HCT116 (cell line): ENCODE measurements at regions not wholly inside any gene's neighbourhood (a gene's known extent, or its start where the extent isn't known, plus 50 kb on each side); places are given as distances from the start of the nearest gene placed in this dataset.

ENCODE experiments used
- ATAC-seq: fragments of 200-7000 bp; cut with Tn5 transposase; 2 replicates; pipeline ENCODE4 v1.9.1; 2020; ENCODE audit warnings: mild to moderate bottlenecking, moderate library complexity
- BruUV-seq: library from RNA; stranded (reverse); fragments of 400-500 nt; replicated peaks from 2 replicates; lab custom pipeline; 2021; lab: Mats Ljungman, UMichigan
- CTCF ChIA-PET: fragments of 300-600 bp; sonication (Branson Sonifier 250); formaldehyde crosslinking; loops from one replicate; lab custom pipeline; 2021; ENCODE audit warnings: antibody characterized with exemption; lab: Charles Lee
- POLR2A ChIA-PET: fragments of 300-600, 350-600 bp; sonication (Branson Sonifier 250); formaldehyde crosslinking; loops from one replicate; lab custom pipeline; 2021; ENCODE audit warnings: antibody characterized with exemption; lab: Charles Lee
- RAD21 ChIA-PET, 2 experiments: fragments of 300-600 bp; sonication (Branson Sonifier 250); formaldehyde crosslinking; loops; one replicate each; lab custom pipeline; 2023; ENCODE audit warnings: low total read pairs in 2 of 2; ENCODE audit not compliant: uncharacterized antibody in 2 of 2, unreplicated experiment in 2 of 2, low non-redundant PET in 1 of 2; lab: Charles Lee
- DNase-seq: peaks from one replicate; pipeline ENCODE4 v3.0.0-alpha.2; 2010; ENCODE audit warnings: low read depth, low spot score
- H2AFZ ChIP-seq: fragments of 200-600 bp; shearing (Covaris generic), sonication (generic); 2 replicates; pipeline ENCODE4 v1.6.1; 2017; ENCODE audit warnings: low read depth, mixed run types, mixed read lengths, antibody characterized with exemption, low read length; ENCODE audit not compliant: poor library complexity, severe bottlenecking
- H3K27ac ChIP-seq: 2 replicates; pipeline ENCODE4 v1.5.1; 2012; ENCODE audit warnings: low read depth, low read length
- H3K27me3 ChIP-seq: fragments of 200-600 bp; sonication (generic); 2 replicates; pipeline ENCODE4 v1.6.1; 2016; ENCODE audit warnings: mixed run types, low read length, mixed read lengths; ENCODE audit not compliant: insufficient read depth
- H3K36me3 ChIP-seq, 2 experiments: fragments of 200-500 bp in 1 of 2; fragments of 200-600 bp in 1 of 2; sonication (Bioruptor generic) in 1 of 2; sonication (generic) in 1 of 2; 2 replicates each; pipeline versions ENCODE4 v1.5.1 to v1.6.1; 2014 to 2016; ENCODE audit warnings: low read length in 2 of 2, inconsistent platforms in 1 of 2, mixed read lengths in 1 of 2, mixed run types in 1 of 2; ENCODE audit not compliant: insufficient read depth in 2 of 2, control insufficient read depth in 1 of 2
- H3K4me1 ChIP-seq, 2 experiments: fragments of 200-600 bp in 1 of 2; sonication (generic) in 1 of 2; 2 replicates each; pipeline versions ENCODE4 v1.5.1 to v1.6.1; 2012 to 2017; ENCODE audit warnings: low read length in 2 of 2, inconsistent platforms in 1 of 2, mild to moderate bottlenecking in 1 of 2, mixed read lengths in 1 of 2, mixed run types in 1 of 2, moderate library complexity in 1 of 2; ENCODE audit not compliant: insufficient read depth in 2 of 2, control insufficient read depth in 1 of 2
- H3K4me2 ChIP-seq: fragments of 200-600 bp; sonication (generic); 2 replicates; pipeline ENCODE4 v1.6.1; 2017; ENCODE audit warnings: mixed run types, low read length, mixed read lengths
- H3K4me3 ChIP-seq, 2 experiments: fragments of 200-600 bp in 1 of 2; sonication (generic) in 1 of 2; replicated peaks in 1 of 2; 2 replicates each; pipeline ENCODE4 v1.5.1; 2011 to 2016; ENCODE audit warnings: low read length in 2 of 2, control low read depth in 1 of 2, low read depth in 1 of 2, mild to moderate bottlenecking in 1 of 2, mixed read lengths in 1 of 2, mixed run types in 1 of 2
- H3K79me2 ChIP-seq: fragments of 200-600 bp; sonication (generic); 2 replicates; pipeline ENCODE4 v1.6.1; 2017; ENCODE audit warnings: mild to moderate bottlenecking, mixed run types, low read length, moderate library complexity, mixed read lengths; ENCODE audit not compliant: insufficient read depth
- H3K9ac ChIP-seq: fragments of 200-600 bp; sonication (generic); 2 replicates; pipeline ENCODE4 v1.6.1; 2016; ENCODE audit warnings: low read length, mixed read lengths
- H3K9me2 ChIP-seq: fragments of 200-600 bp; sonication (generic), shearing (Covaris generic); 2 replicates; pipeline ENCODE4 v1.6.1; 2017; ENCODE audit warnings: mixed run types, mild to moderate bottlenecking, moderate library complexity; ENCODE audit not compliant: insufficient read depth
- H3K9me3 ChIP-seq, 2 experiments: fragments of 200-500 bp in 1 of 2; fragments of 200-600 bp in 1 of 2; sonication (Bioruptor generic) in 1 of 2; sonication (generic) in 1 of 2; 2 replicates each; pipeline ENCODE4 v1.6.1; 2014 to 2017; ENCODE audit warnings: low read length in 2 of 2, mixed read lengths in 2 of 2, inconsistent platforms in 1 of 2, low read depth in 1 of 2, mild to moderate bottlenecking in 1 of 2, mixed run types in 1 of 2, moderate library complexity in 1 of 2; ENCODE audit not compliant: control insufficient read depth in 1 of 2, insufficient read depth in 1 of 2
- H4K20me1 ChIP-seq: fragments of 200-600 bp; sonication (generic), shearing (Covaris generic); 2 replicates; pipeline ENCODE4 v1.6.1; 2017; ENCODE audit warnings: mixed run types, mild to moderate bottlenecking, moderate library complexity; ENCODE audit not compliant: insufficient read depth
- CTCF ChIP-seq, 3 experiments: fragments of 200-600 bp in 1 of 3; sonication (generic) in 1 of 3; IDR thresholded peaks in 2 of 3; conservative IDR thresholded peaks in 1 of 3; 2 replicates each; pipeline ENCODE4 v1.5.1; 2012 to 2017; ENCODE audit warnings: low read depth in 2 of 3, low read length in 2 of 3, antibody characterized with exemption in 1 of 3, borderline replicate concordance in 1 of 3, control low read depth in 1 of 3, mild to moderate bottlenecking in 1 of 3, mixed read lengths in 1 of 3, mixed run types in 1 of 3, moderate library complexity in 1 of 3; ENCODE audit not compliant: insufficient read depth in 1 of 3
- EZH2 ChIP-seq: fragments of 200-600 bp; sonication (generic); IDR thresholded peaks from 2 replicates; pipeline ENCODE4 v1.6.1; 2017; ENCODE audit warnings: antibody characterized with exemption, mixed run types
- RAD21 ChIP-seq: IDR thresholded peaks from 2 replicates; pipeline ENCODE4 v1.6.1; 2012; ENCODE audit warnings: low read depth, mild to moderate bottlenecking
- SIN3A ChIP-seq: IDR thresholded peaks from 2 replicates; pipeline ENCODE4 v1.6.1; 2012; ENCODE audit warnings: low read depth
- ZFX ChIP-seq: fragments of 450-650 bp; IDR thresholded peaks from 2 replicates; pipeline ENCODE4 v1.6.1; 2017
- intact Hi-C: fragments of 100-400 bp; cut with micrococcal nuclease; formaldehyde crosslinking; loops from 2 replicates; pipeline ENCODE4 v1.10.0; 2022

DNA sequence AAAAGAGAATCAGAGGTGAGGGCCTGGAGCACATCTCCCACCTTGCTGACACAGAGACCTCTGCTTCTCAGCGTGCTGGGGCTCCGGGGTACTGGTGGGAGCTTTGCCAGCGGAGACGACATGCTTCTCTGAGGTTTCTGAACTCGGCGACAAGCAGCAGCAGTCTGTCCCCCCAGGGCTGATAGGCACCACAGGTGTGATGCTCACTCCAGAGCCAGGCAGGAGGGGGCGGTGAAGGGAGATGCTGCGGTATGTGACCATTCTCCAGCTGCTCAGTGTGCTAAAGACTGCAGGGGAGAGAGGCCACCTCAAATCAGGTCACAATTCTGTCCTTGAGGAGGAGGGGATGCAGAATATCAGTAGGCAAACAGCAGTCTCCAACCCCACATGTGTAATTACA lies 219.9 kb downstream of the ALDH8A1 start:
- H3K4me2 ChIP-seq, result no peak overlapping the region
- intact Hi-C loops, result no loop called here
- H3K27ac ChIP-seq, result no peak overlapping the region
- RAD21 ChIA-PET, result no interaction called here
- TF ChIP-seq RAD21 (no peak), CTCF (IDR thresholded peaks at IDR 0.05 in 2 of 3, conservative IDR thresholded peaks at IDR 0.05 in 1 of 3; ENCODE audit: borderline replicate concordance in 1 of 3, insufficient read depth in 1 of 3, low read depth in 2 of 3, low read length in 2 of 3) (no peak), ZFX (no peak), EZH2 (no peak), SIN3A (no peak)
- TF ChIP-seq, all 23 proteins: peak for 0
- no TSS peak for BruUV-seq
- no peak overlapping the region for H2AFZ ChIP-seq
- no peaks in the 10 kb centered on the region for H3K27me3 ChIP-seq
- DNase-seq (no peak), ATAC-seq (no peak)
- POLR2A ChIA-PET, result no interaction called here
- H3K79me2 ChIP-seq, result no peaks in the 10 kb centered on the region
- H3K4me3 ChIP-seq, result no peak overlapping the region
- H3K9ac ChIP-seq, result no peak overlapping the region
- no peaks in the 10 kb centered on the region for H3K36me3 ChIP-seq
- H4K20me1 ChIP-seq, result no peaks in the 10 kb centered on the region
- H3K4me1 ChIP-seq, result no peaks in the 10 kb centered on the region
- H3K9me3 ChIP-seq, result no peaks in the 10 kb centered on the region
- CTCF ChIA-PET, result no interaction called here
- no peaks in the 10 kb centered on the region for H3K9me2 ChIP-seq

DNA sequence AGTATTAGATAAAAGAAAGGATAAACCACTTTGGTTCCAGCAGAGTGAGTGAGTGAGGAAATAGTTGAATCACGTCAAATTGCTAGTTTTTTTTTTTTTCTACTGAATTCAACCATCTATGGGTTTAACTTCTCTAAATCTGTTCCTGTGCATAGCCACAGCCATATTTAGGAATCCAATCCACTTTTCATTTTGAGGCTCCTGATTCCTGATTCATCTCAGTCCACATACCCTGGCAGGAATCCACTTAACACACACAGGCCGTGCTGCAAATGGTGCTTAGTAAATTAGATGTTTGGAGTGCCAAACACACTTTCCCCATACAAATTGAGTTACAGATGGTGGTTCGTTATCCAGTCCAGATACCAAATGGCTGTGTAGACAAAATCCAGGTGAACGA lies 220.3 kb downstream of the ALDH8A1 start:
- no peaks in the 10 kb centered on the region for H4K20me1 ChIP-seq
- intact Hi-C loops, result no loop called here
- no peak overlapping the region for H2AFZ ChIP-seq
- H3K9me3 ChIP-seq, result no peaks in the 10 kb centered on the region
- TF ChIP-seq CTCF (IDR thresholded peaks at IDR 0.05 in 2 of 3, conservative IDR thresholded peaks at IDR 0.05 in 1 of 3; ENCODE audit: borderline replicate concordance in 1 of 3, insufficient read depth in 1 of 3, low read depth in 2 of 3, low read length in 2 of 3), result no peak
- DNase-seq, result no peak
- ChIA-PET RAD21 (no interaction called here), POLR2A (no interaction called here), CTCF (no interaction called here)
- ATAC-seq, result no peak
- no peak overlapping the region for H3K4me3 ChIP-seq
- no peaks in the 10 kb centered on the region for H3K9me2 ChIP-seq
- no peak overlapping the region for H3K9ac ChIP-seq
- H3K36me3 ChIP-seq, result no peaks in the 10 kb centered on the region
- H3K4me1 ChIP-seq, result no peaks in the 10 kb centered on the region
- H3K4me2 ChIP-seq, result no peak overlapping the region
- no peaks in the 10 kb centered on the region for H3K27me3 ChIP-seq
- no TSS peak for BruUV-seq
- H3K27ac ChIP-seq, result no peak overlapping the region
- H3K79me2 ChIP-seq, result no peaks in the 10 kb centered on the region
